ENCODE measurements at regions not wholly inside any gene's neighbourhood (a gene's known extent, or its start where the extent isn't known, plus 50 kb on each side); places are given as distances from the start of the nearest gene placed in this dataset.

DNA sequence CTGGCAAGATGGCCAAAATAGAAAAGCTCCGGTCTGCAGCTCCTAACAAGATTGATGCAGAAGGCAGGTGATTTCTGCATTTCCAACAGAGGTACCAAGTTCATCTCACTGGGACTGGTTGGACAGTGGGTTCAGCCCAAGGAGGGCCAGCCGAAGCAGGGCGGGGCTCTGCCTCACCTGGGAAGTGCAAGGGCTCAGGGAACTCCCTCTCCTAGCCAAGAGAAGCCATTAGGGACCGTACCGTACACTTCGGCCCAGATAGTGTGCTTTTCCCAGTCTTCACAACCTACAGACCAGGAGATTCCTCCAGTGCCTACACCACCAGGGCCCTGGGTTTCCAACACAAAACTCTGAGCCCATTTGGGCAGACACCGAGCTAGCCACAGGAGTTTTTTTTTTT is 277.8 kb downstream of the SLCO4C1 start:
- H3K27ac ChIP-seq (ENCODE audit: low read length): no peak overlapping the region
- no TSS peak for BruUV-seq (replicated peaks)
- TF ChIP-seq TCF7L2 (IDR thresholded peaks at IDR 0.05; ENCODE audit: low read depth, low read length): no peak
- TF ChIP-seq, protein P1, sequence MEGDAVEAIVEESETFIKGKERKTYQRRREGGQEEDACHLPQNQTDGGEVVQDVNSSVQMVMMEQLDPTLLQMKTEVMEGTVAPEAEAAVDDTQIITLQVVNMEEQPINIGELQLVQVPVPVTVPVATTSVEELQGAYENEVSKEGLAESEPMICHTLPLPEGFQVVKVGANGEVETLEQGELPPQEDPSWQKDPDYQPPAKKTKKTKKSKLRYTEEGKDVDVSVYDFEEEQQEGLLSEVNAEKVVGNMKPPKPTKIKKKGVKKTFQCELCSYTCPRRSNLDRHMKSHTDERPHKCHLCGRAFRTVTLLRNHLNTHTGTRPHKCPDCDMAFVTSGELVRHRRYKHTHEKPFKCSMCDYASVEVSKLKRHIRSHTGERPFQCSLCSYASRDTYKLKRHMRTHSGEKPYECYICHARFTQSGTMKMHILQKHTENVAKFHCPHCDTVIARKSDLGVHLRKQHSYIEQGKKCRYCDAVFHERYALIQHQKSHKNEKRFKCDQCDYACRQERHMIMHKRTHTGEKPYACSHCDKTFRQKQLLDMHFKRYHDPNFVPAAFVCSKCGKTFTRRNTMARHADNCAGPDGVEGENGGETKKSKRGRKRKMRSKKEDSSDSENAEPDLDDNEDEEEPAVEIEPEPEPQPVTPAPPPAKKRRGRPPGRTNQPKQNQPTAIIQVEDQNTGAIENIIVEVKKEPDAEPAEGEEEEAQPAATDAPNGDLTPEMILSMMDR (IDR thresholded peaks at IDR 0.05): no peak
- no peak for TF ChIP-seq POLR2AphosphoS5 (IDR thresholded peaks at IDR 0.05; ENCODE audit: low read depth, low read length)
- TF ChIP-seq SIN3A (IDR thresholded peaks at IDR 0.05; ENCODE audit: borderline replicate concordance, insufficient read depth, low read depth, low read length): no peak
- TF ChIP-seq, protein P2, sequence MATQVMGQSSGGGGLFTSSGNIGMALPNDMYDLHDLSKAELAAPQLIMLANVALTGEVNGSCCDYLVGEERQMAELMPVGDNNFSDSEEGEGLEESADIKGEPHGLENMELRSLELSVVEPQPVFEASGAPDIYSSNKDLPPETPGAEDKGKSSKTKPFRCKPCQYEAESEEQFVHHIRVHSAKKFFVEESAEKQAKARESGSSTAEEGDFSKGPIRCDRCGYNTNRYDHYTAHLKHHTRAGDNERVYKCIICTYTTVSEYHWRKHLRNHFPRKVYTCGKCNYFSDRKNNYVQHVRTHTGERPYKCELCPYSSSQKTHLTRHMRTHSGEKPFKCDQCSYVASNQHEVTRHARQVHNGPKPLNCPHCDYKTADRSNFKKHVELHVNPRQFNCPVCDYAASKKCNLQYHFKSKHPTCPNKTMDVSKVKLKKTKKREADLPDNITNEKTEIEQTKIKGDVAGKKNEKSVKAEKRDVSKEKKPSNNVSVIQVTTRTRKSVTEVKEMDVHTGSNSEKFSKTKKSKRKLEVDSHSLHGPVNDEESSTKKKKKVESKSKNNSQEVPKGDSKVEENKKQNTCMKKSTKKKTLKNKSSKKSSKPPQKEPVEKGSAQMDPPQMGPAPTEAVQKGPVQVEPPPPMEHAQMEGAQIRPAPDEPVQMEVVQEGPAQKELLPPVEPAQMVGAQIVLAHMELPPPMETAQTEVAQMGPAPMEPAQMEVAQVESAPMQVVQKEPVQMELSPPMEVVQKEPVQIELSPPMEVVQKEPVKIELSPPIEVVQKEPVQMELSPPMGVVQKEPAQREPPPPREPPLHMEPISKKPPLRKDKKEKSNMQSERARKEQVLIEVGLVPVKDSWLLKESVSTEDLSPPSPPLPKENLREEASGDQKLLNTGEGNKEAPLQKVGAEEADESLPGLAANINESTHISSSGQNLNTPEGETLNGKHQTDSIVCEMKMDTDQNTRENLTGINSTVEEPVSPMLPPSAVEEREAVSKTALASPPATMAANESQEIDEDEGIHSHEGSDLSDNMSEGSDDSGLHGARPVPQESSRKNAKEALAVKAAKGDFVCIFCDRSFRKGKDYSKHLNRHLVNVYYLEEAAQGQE (IDR thresholded peaks at IDR 0.05; ENCODE audit: insufficient read depth in 1 of 2, low read depth in 2 of 2, low read length in 1 of 2): no peak
- H3K4me1 ChIP-seq (ENCODE audit: control insufficient read depth, insufficient read depth, low read length): no peaks in the 10 kb centered on the region
- no peak for DNase-seq (ENCODE audit: low read depth, low spot score)
- POLR2A ChIA-PET: interaction anchor here (0.6 kb wide), 1 partner anchor 310 kb away, joined by 3 read pairs; no protein-coding TSS in a partner anchor
- intact Hi-C loops (cut with micrococcal nuclease; ENCODE audit: unreplicated experiment) (no loop called here), in situ Hi-C loops (cut with HindIII; ENCODE audit: low pct_unique_long_range_greater_than_20kb, low sequenced_read_pairs) (no loop called here)
- CTCF ChIA-PET: no interaction called here
- H3K27me3 ChIP-seq (ENCODE audit: control insufficient read depth, insufficient read depth, low read length): no peaks in the 10 kb centered on the region
- H3K4me3 ChIP-seq (ENCODE audit: low read depth in 2 of 2, low read length in 2 of 2): no peak overlapping the region
- H3K36me3 ChIP-seq (ENCODE audit: control insufficient read depth, insufficient read depth, low read length): no peaks in the 10 kb centered on the region
- ATAC-seq: no peak
- H3K9me3 ChIP-seq (ENCODE audit: control insufficient read depth, insufficient read depth, low read depth, low read length): no peaks in the 10 kb centered on the region

DNA sequence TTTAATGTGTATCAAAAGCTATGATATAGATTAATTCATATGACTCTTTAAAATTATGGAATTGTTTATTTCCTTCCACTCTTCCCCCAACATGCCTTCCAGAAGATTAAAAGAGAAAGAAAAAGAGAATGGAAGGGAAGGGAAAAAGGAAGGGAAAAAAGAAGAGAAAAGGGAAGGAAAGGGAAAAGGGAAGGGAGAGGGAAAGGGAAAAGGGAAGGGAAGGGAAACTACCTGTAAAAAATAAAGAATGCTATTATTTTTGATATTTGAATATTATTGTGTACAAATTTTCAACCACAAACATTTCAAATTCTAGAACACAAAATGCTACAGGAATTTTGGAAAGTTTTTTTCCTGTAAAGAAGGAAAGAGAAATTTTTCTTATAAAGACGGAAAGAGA is 281.7 kb downstream of the SLCO4C1 start:
- intact Hi-C loops (cut with micrococcal nuclease; ENCODE audit: unreplicated experiment) (no loop called here), in situ Hi-C loops (cut with HindIII; ENCODE audit: low pct_unique_long_range_greater_than_20kb, low sequenced_read_pairs) (no loop called here)
- CTCF ChIA-PET: no interaction called here
- H3K27ac ChIP-seq (ENCODE audit: low read length): no peak overlapping the region
- no peaks in the 10 kb centered on the region for H3K4me1 ChIP-seq (ENCODE audit: control insufficient read depth, insufficient read depth, low read length)
- BruUV-seq (replicated peaks): no TSS peak
- H3K27me3 ChIP-seq (ENCODE audit: control insufficient read depth, insufficient read depth, low read length): no peaks in the 10 kb centered on the region
- POLR2A ChIA-PET: no interaction called here
- no peak overlapping the region for H3K4me3 ChIP-seq (ENCODE audit: low read depth in 2 of 2, low read length in 2 of 2)
- no peaks in the 10 kb centered on the region for H3K9me3 ChIP-seq (ENCODE audit: control insufficient read depth, insufficient read depth, low read depth, low read length)
- no peak for DNase-seq (ENCODE audit: low read depth, low spot score)
- ATAC-seq: no peak
- no peaks in the 10 kb centered on the region for H3K36me3 ChIP-seq (ENCODE audit: control insufficient read depth, insufficient read depth, low read length)
- TF ChIP-seq SIN3A (IDR thresholded peaks at IDR 0.05; ENCODE audit: borderline replicate concordance, insufficient read depth, low read depth, low read length) (no peak), POLR2AphosphoS5 (IDR thresholded peaks at IDR 0.05; ENCODE audit: low read depth, low read length) (no peak), TCF7L2 (IDR thresholded peaks at IDR 0.05; ENCODE audit: low read depth, low read length) (no peak)
- TF ChIP-seq, protein P1 (IDR thresholded peaks at IDR 0.05): no peak
- TF ChIP-seq, protein P2 (IDR thresholded peaks at IDR 0.05; ENCODE audit: insufficient read depth in 1 of 2, low read depth in 2 of 2, low read length in 1 of 2): no peak
